Endothelial cell of umbilical vein (primary cell): ENCODE measurements at regions not wholly inside any gene's neighbourhood (a gene's known extent, or its start where the extent isn't known, plus 50 kb on each side); places are given as distances from the start of the nearest gene placed in this dataset.

ENCODE experiments used
- BruUV-seq: library from RNA; stranded (reverse); fragments of 400-500 nt; replicated peaks from 2 replicates; lab custom pipeline; 2021; lab: Mats Ljungman, UMichigan
- CTCF ChIA-PET: fragments of 300-600, 350-600 bp; sonication (Branson Sonifier 250); formaldehyde crosslinking; loops from one replicate; lab custom pipeline; 2021; ENCODE audit warnings: antibody characterized with exemption, inconsistent platforms; lab: Charles Lee
- POLR2A ChIA-PET: fragments of 300-600, 350-600 bp; sonication (Branson Sonifier 250); formaldehyde crosslinking; loops from one replicate; lab custom pipeline; 2021; ENCODE audit warnings: antibody characterized with exemption, inconsistent platforms; lab: Charles Lee
- DNase-seq: peaks from one replicate; pipeline ENCODE4 v3.0.0-alpha.2; 2011; ENCODE audit warnings: low read depth, low spot score
- FAIRE-seq: peaks from 2 replicates; lab custom pipeline; 2011; peaks lifted over from hg19 to GRCh38; lab: Jason Lieb, UNC
- H2AFZ ChIP-seq: 2 replicates; pipeline ENCODE4 v1.6.0; 2012; ENCODE audit warnings: low read depth, low read length, control low read depth, inconsistent platforms
- H3K27ac ChIP-seq: 2 replicates; pipeline ENCODE4 v1.5.1; 2011; ENCODE audit warnings: low read depth, mild to moderate bottlenecking, control low read depth, low read length, moderate library complexity; ENCODE audit not compliant: insufficient read depth
- H3K27me3 ChIP-seq, 2 experiments: 2 replicates each; pipeline versions ENCODE4 v1.6.0 to v1.6.1; 2011; ENCODE audit warnings: low read length in 2 of 2, mixed read lengths in 1 of 2; ENCODE audit not compliant: control insufficient read depth in 2 of 2, insufficient read depth in 2 of 2
- H3K36me3 ChIP-seq, 2 experiments: 2 replicates in 1 of 2; 3 replicates in 1 of 2; pipeline ENCODE4 v1.5.1; 2011; ENCODE audit warnings: low read length in 2 of 2, mild to moderate bottlenecking in 1 of 2, moderate library complexity in 1 of 2; ENCODE audit not compliant: control insufficient read depth in 2 of 2, insufficient read depth in 2 of 2; ENCODE audit errors: extremely low read depth in 1 of 2
- H3K4me1 ChIP-seq: 3 replicates; pipeline ENCODE4 v1.5.1; 2011; ENCODE audit warnings: mild to moderate bottlenecking, low read length; ENCODE audit not compliant: control insufficient read depth, insufficient read depth; ENCODE audit errors: extremely low read depth
- H3K4me2 ChIP-seq: 2 replicates; pipeline ENCODE4 v1.6.1; 2011; ENCODE audit warnings: low read length, control low read depth, mixed read lengths; ENCODE audit not compliant: insufficient read depth
- H3K4me3 ChIP-seq, 3 experiments: fragments of 200-600 bp in 1 of 3; sonication (generic), shearing (Covaris generic) in 1 of 3; replicated peaks in 1 of 3; 2 replicates each; pipeline ENCODE4 v1.5.1; 2011 to 2016; ENCODE audit warnings: control low read depth in 3 of 3, low read length in 3 of 3, mild to moderate bottlenecking in 2 of 3, inconsistent platforms in 1 of 3, low read depth in 1 of 3, moderate library complexity in 1 of 3; ENCODE audit not compliant: insufficient read depth in 1 of 3
- H3K79me2 ChIP-seq: 2 replicates; pipeline ENCODE4 v1.6.0; 2012; ENCODE audit warnings: low read length, inconsistent platforms; ENCODE audit not compliant: control insufficient read depth, insufficient read depth
- H3K9ac ChIP-seq: replicated peaks from 2 replicates; pipeline ENCODE3; 2011; ENCODE audit warnings: low read length, control low read depth; ENCODE audit not compliant: insufficient read depth; ENCODE audit errors: extremely low read depth
- H3K9me1 ChIP-seq: replicated peaks from 3 replicates; pipeline ENCODE4 v1.6.0; 2011; ENCODE audit warnings: mild to moderate bottlenecking, low read length; ENCODE audit not compliant: control insufficient read depth, insufficient read depth; ENCODE audit errors: extremely low read depth
- H3K9me3 ChIP-seq: replicated peaks from 2 replicates; pipeline ENCODE4 v1.5.1; 2012; ENCODE audit warnings: low read length, inconsistent platforms; ENCODE audit not compliant: control insufficient read depth, insufficient read depth
- H4K20me1 ChIP-seq: replicated peaks from 2 replicates; pipeline ENCODE3; 2011; ENCODE audit warnings: mild to moderate bottlenecking, low read length; ENCODE audit not compliant: control insufficient read depth, insufficient read depth; ENCODE audit errors: extremely low read depth
- FOS ChIP-seq: IDR thresholded peaks from 2 replicates; pipeline ENCODE4 v1.6.1; 2011; ENCODE audit warnings: mild to moderate bottlenecking, low read length, moderate library complexity, borderline replicate concordance; ENCODE audit not compliant: insufficient read depth
- GATA2 ChIP-seq: IDR thresholded peaks from 2 replicates; pipeline ENCODE4 v1.7.0; 2011; ENCODE audit warnings: low read depth, mild to moderate bottlenecking, moderate library complexity, mixed read lengths, low read length; ENCODE audit not compliant: insufficient read length, insufficient read depth
- JUN ChIP-seq: IDR thresholded peaks from 2 replicates; pipeline ENCODE4 v1.6.1; 2011; ENCODE audit warnings: borderline replicate concordance, low read depth; ENCODE audit not compliant: insufficient read length, insufficient read depth
- POLR2A ChIP-seq: IDR thresholded peaks from 2 replicates; pipeline ENCODE4 v1.6.1; 2012; ENCODE audit warnings: low read depth, mild to moderate bottlenecking, control low read depth, low read length
- dilution Hi-C: fragments of 300-500 bp; cut with MboI; formaldehyde crosslinking; loops from one replicate; pipeline ENCODE4 v1.15.0; 2019; ENCODE audit warnings: low sequenced_read_pairs; ENCODE audit not compliant: extremely low pct_ligation_motif_present
- intact Hi-C: fragments of 100-400 bp; cut with micrococcal nuclease; formaldehyde crosslinking; loops from one replicate; pipeline ENCODE4 v1.10.0; 2022

DNA sequence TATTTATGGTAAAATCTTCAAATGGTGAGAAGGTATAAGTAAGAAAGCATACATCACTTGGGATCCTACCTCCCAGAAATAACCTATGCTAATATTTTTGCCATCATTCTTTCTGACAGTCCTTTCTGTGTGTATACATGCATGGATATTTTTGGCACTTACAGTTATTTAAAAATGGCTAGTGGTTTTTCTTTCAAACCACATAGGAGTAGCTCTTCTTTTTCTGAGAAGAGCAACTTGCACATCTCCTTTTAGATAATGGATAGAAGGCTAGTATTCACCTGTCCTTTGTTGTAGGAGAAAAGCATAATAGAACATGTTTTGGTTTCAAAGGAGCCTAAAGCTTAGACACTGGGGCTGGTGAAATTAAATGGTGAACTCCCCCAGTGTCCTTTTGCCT is 87.3 kb downstream of the EMP1 start:
- CTCF ChIA-PET, result interaction anchor here (1.1 kb wide), 1 partner anchor 14 kb away, joined by 3 read pairs; no protein-coding TSS in a partner anchor
- Histone ChIP-seq H3K27ac (no peak overlapping the region), H3K4me2 (no peak overlapping the region), H3K4me1 (no peaks in the 10 kb centered on the region), H3K79me2 (no peaks in the 10 kb centered on the region), H3K9me3 (no peaks in the 10 kb centered on the region), H3K4me3 (no peak overlapping the region), H4K20me1 (no peaks in the 10 kb centered on the region), H3K36me3 (no peaks in the 10 kb centered on the region), H2AFZ (no peak overlapping the region), H3K9ac (no peak overlapping the region), H3K27me3 (peaks cover 17 to 32% of the 10 kb centered on the region in 2 experiments), H3K9me1 (no peaks in the 10 kb centered on the region)
- no peak for DNase-seq
- BruUV-seq, result no TSS peak
- no peak for TF ChIP-seq FOS
- no peak for TF ChIP-seq GATA2
- intact Hi-C loops (no loop called here), dilution Hi-C loops (no loop called here)
- FAIRE-seq, result no peak
- POLR2A ChIA-PET, result no interaction called here

DNA sequence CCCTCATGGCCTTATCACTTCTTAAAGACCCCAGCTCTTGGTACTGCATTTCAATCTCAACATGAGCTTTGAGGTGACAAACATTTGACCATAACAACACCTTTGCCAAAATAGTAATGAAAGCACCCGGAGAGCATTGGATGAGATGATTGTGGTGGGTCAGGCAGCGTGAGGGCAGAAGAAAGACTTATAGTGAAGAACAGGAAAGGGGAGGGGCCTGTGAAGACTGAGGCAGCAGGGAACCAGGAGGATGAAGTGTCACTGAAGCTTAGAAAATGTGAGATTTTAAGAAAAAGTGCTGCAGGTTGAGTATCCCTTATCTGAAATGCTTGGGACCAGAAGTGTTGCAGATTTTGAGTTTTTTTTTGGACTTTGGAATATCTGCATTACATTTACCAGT is 86.3 kb downstream of the EMP1 start:
- DNase-seq (no peak), FAIRE-seq (no peak)
- H3K4me1 ChIP-seq, result no peaks in the 10 kb centered on the region
- H3K4me2 ChIP-seq, result no peak overlapping the region
- H3K27ac ChIP-seq, result no peak overlapping the region
- no peaks in the 10 kb centered on the region for H3K9me1 ChIP-seq
- intact Hi-C loops, result no loop called here
- H2AFZ ChIP-seq, result no peak overlapping the region
- dilution Hi-C loops, result no loop called here
- no peaks in the 10 kb centered on the region for H3K9me3 ChIP-seq
- no peak overlapping the region for H3K9ac ChIP-seq
- ChIA-PET CTCF (interaction anchor here (1.0 to 1.7 kb wide), 3 partner anchors 27 to 884 kb away, joined by 3 to 5 read pairs (median 5); no protein-coding TSS in a partner anchor), POLR2A (no interaction called here)
- no TSS peak for BruUV-seq
- H3K27me3 ChIP-seq, result peaks cover 17 to 32% of the 10 kb centered on the region in 2 experiments
- H3K79me2 ChIP-seq, result no peaks in the 10 kb centered on the region
- no peaks in the 10 kb centered on the region for H3K36me3 ChIP-seq
- H3K4me3 ChIP-seq, result no peak overlapping the region
- TF ChIP-seq POLR2A (no peak), JUN (no peak)
- no peaks in the 10 kb centered on the region for H4K20me1 ChIP-seq
